NCI-H2227 (cell line): ENCODE measurements at regions not wholly inside any gene's neighbourhood (a gene's known extent, or its start where the extent isn't known, plus 50 kb on each side); places are given as distances from the start of the nearest gene placed in this dataset.

Source experiments
- DNase-seq: peaks from one replicate; lab custom pipeline; 2025; ENCODE audit not compliant: unreplicated experiment; lab: John Stamatoyannopoulos, UW

DNA sequence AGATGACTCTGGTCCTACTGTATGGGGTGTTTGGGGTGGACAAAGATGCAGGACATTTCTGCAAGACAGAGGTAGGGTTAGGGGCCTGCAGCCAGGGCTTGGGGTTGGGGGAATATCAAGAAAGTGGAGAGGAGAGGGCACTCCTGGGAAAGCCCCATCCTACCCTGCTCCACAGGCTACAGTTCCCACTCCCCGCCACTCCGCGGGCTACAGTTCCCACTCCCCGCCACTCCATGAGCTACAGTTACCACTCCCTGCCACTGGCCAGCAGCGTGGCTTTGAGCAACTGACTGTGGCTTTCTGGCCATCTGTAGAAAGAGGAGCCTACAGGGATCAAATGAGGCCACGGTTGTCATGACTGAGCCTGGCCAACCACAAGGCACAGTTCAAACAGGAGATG is 93.8 kb upstream of the GRIK3 start:
- no peak for DNase-seq

GRCh38 chr1:37130221-37130948 is 96.1 kb upstream of the GRIK3 start:
- no peak for DNase-seq

DNA sequence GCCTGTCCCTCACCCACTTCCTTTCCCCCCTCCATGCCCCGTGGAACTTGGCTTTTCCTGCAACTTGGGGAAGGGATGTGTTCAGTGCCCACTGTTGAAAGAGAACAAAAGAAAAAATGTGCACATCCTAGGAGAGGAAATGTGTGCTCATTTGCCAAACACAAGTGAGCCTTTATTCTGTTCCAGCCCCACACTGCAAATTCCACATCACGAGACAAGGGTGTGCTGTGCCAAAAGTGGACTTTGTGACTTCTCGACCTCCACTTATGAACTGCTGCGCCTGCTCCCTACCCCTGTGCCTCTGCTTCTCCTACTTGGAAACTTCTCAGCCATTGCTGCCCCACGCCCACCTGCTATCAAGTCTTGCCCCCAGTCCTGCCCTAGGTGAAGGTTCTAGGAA is 97.0 kb upstream of the GRIK3 start:
- no peak for DNase-seq

GRCh38 chr1:37133276-37134145 is 99.2 kb upstream of the GRIK3 start:
- DNase-seq = peak; percentile 33

DNA sequence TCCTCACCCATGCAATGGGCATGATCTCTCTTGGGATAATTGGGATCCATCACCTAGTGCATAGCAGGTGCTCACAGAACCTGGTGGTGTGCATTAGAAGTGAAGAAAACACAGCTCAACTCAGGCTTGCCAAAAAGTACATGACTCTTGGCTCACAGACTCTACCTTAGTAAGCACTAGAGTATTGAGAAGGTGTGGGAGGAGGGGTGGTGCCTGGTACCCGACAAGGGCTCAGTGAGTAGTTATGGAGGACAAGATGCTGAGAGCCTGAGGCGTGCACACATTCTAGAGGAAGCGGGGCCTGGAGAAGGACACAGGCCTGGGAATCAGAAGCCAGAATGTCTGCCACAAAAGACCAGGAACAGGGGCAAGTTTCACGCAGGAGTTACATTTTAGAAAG is 100.3 kb upstream of the GRIK3 start:
- no peak for DNase-seq

- DNase-seq = no peak
Observed at GRCh38 chr1:37135032-37135431, 100.7 kb upstream of the GRIK3 start.

GRCh38 chr1:37137014-37137413 is 102.7 kb upstream of the GRIK3 start:
- DNase-seq = no peak

GRCh38 chr1:37137601-37138000 is 103.3 kb upstream of the GRIK3 start:
- no peak for DNase-seq

DNA sequence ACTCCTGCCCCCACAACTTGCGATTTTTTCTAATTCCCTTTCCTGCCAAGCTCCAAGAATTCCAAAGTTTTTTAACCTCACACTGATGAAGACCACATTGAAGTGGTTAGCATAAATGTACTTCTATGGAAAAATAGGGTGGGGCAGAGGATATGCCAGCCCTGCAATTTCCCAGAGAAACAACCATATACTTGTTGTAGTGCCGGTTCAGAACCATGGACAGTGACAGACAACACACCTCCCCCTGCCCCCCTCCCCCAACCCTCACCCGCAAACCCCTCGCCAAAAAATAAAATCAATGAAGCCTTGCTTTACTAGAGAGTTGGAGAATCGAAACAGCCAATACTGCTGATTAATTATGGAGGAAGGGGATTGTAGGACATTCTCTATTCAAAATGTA is 109.5 kb upstream of the GRIK3 start:
- no peak for DNase-seq

GRCh38 chr1:37146071-37146470 is 111.8 kb upstream of the GRIK3 start:
- no peak for DNase-seq

DNA sequence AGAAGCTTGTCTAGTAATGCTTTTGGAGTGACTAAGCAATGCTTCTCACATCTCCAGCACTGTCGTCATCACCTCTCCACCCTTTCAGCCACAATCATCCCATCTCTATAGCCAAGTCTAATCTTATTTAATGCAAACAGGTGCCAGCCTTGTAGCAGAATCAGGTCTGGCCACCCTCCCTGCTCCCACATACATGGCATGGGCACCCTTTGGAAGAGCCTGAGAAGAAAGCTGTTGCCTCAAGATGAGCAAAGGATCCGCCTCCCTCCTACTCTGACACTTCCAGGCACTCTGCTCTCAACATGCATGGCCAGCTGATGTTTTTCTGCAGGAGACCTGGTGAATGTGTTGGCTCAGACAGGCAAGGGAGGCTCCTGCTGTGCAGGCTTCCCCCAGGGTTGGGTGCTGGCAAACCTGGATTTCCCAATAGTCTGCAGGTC is 113.1 kb upstream of the GRIK3 start:
- DNase-seq = no peak

GRCh38 chr1:37147906-37148305 is 113.6 kb upstream of the GRIK3 start:
- DNase-seq = no peak

DNA sequence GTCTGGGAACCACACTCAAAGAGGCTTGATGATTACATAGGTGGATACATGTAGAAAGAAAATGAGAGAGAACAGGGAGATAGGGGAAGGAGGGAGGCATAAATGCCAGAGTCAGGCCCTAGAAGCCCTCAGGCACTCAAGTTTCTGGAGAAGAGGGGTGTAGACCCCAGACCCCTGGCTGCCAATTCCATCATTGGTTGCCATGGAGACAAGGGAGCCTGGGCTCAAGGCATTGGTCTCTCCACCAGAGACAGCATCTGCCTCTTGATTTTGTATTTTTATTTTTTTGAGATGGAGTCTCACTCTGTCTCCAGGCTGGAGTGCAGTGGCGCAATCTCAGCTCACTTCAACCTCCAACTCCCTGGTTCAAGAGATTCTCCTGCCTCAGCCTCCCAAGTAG is 114.3 kb upstream of the GRIK3 start:
- DNase-seq = no peak

- DNase-seq = peak; percentile 56
Observed at GRCh38 chr1:37149296-37149695, 115.0 kb upstream of the GRIK3 start.

GRCh38 chr1:37150986-37151385 is 116.7 kb upstream of the GRIK3 start:
- no peak for DNase-seq

GRCh38 chr1:37151789-37152188 is 117.5 kb upstream of the GRIK3 start:
- DNase-seq = no peak

- no peak for DNase-seq
Observed at GRCh38 chr1:37152491-37152890, 118.2 kb upstream of the GRIK3 start.

- no peak for DNase-seq
Observed at GRCh38 chr1:37153116-37154100, 119.1 kb upstream of the GRIK3 start.

- no peak for DNase-seq
Observed at GRCh38 chr1:37156646-37157045, 122.3 kb upstream of the GRIK3 start.

DNA sequence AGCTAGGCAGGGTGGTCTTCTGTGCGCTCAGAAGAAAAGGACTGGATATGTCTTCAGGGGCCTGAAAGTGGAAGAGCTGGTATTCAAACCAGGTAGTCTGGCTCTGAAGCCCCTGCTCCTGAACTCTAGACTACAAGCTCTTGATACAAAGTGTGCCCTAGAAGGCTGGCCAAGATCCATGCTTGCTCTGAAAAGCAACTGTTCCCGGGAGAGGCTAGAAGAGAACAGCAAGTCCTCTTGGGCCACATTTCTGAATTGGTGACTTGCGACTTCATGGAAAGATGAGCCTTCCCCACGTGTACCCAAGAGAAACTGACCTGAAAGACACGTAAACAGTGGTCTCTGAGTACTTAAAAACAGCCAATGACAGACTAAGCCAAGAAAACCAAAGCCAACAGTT is 123.3 kb upstream of the GRIK3 start:
- no peak for DNase-seq

- DNase-seq = no peak
Observed at GRCh38 chr1:37158113-37158749, 123.9 kb upstream of the GRIK3 start.
